ENCODE measurements at regions not wholly inside any gene's neighbourhood (a gene's known extent, or its start where the extent isn't known, plus 50 kb on each side); places are given as distances from the start of the nearest gene placed in this dataset.
"Not testable (repeated sequence)": the region's sequence is repeated elsewhere in the genome, so short reads cannot be mapped to it uniquely, and the experiment has no call there.

- in situ Hi-C loops (cut with MboI): no loop called here
- DNase-seq: peak; percentile 6
- peaks cover 5% of the 10 kb centered on the region; the same call in 1 of the 2 replicates for H3K4me1 ChIP-seq (ENCODE audit: insufficient read depth)
- no peak overlapping the region for H3K4me3 ChIP-seq
- H3K9me2 ChIP-seq (ENCODE audit: insufficient read depth): no peaks in the 10 kb centered on the region
- H3K4me2 ChIP-seq (ENCODE audit: unreplicated experiment): no peak overlapping the region
- no peaks in the 10 kb centered on the region for H3K27me3 ChIP-seq (replicated peaks; ENCODE audit: insufficient read depth)
- no peaks in the 10 kb centered on the region for H3K79me2 ChIP-seq (ENCODE audit: insufficient read depth)
- H3F3A ChIP-seq (ENCODE audit: insufficient read depth): no peaks in the 10 kb centered on the region
- no peak overlapping the region for H2AFZ ChIP-seq
- no peak overlapping the region for H3K27ac ChIP-seq
- no peaks in the 10 kb centered on the region for H4K20me1 ChIP-seq (ENCODE audit: insufficient read depth)
- TF ChIP-seq EZH2phosphoT487 (IDR thresholded peaks at IDR 0.05; ENCODE audit: insufficient read depth, low read depth) (no peak), EZH2 (IDR thresholded peaks at IDR 0.05; ENCODE audit: insufficient read depth, poor library complexity, severe bottlenecking) (no peak)
- no peaks in the 10 kb centered on the region for H3K36me3 ChIP-seq (ENCODE audit: low read depth)
- 45 to 47% methylated on average over 10 of the region's 10 CpGs for WGBS, 2 experiments (ENCODE audit: low coverage in 1 of 2, low lambda C conversion rate in 2 of 2, missing lambda C conversion rate in 2 of 2)
- H3K9ac ChIP-seq: no peak overlapping the region
- no peaks in the 10 kb centered on the region for H3K9me3 ChIP-seq (ENCODE audit: low read depth)
Observed at GRCh38 chr6:84882768-84883766, 118.7 kb upstream of the TBX18 start.

- H3K27me3 ChIP-seq (replicated peaks; ENCODE audit: insufficient read depth); H3F3A ChIP-seq (ENCODE audit: insufficient read depth); DNase-seq; H3K4me1 ChIP-seq (ENCODE audit: insufficient read depth); H3K27ac ChIP-seq; H2AFZ ChIP-seq; H3K79me2 ChIP-seq (ENCODE audit: insufficient read depth); H3K9ac ChIP-seq; H3K9me3 ChIP-seq (ENCODE audit: low read depth); H4K20me1 ChIP-seq (ENCODE audit: insufficient read depth); H3K36me3 ChIP-seq (ENCODE audit: low read depth); H3K4me3 ChIP-seq; in situ Hi-C loops (cut with MboI); H3K4me2 ChIP-seq (ENCODE audit: unreplicated experiment); H3K9me2 ChIP-seq (ENCODE audit: insufficient read depth): not testable (repeated sequence)
Observed at GRCh38 chr6:84879385-84879784, 115.0 kb upstream of the TBX18 start.

GRCh38 chr6:84877515-84878210 lies 113.3 kb upstream of the TBX18 start:
- H3K79me2 ChIP-seq (ENCODE audit: insufficient read depth): no peaks in the 10 kb centered on the region
- no peak overlapping the region for H3K4me3 ChIP-seq
- H3F3A ChIP-seq (ENCODE audit: insufficient read depth): no peaks in the 10 kb centered on the region
- H4K20me1 ChIP-seq (ENCODE audit: insufficient read depth): no peaks in the 10 kb centered on the region
- H3K36me3 ChIP-seq (ENCODE audit: low read depth): no peaks in the 10 kb centered on the region
- in situ Hi-C loops (cut with MboI): no loop called here
- H3K9me2 ChIP-seq (ENCODE audit: insufficient read depth): no peaks in the 10 kb centered on the region
- H3K9me3 ChIP-seq (ENCODE audit: low read depth): no peaks in the 10 kb centered on the region
- H3K4me1 ChIP-seq (ENCODE audit: insufficient read depth): no peaks in the 10 kb centered on the region
- no peak overlapping the region for H3K9ac ChIP-seq
- WGBS, 2 experiments (ENCODE audit: low coverage in 1 of 2, low lambda C conversion rate in 2 of 2, missing lambda C conversion rate in 2 of 2): 67 to 72% methylated on average over 3 of the region's 3 CpGs
- no peak overlapping the region for H3K27ac ChIP-seq
- TF ChIP-seq EZH2 (IDR thresholded peaks at IDR 0.05; ENCODE audit: insufficient read depth, poor library complexity, severe bottlenecking) (no peak), EZH2phosphoT487 (IDR thresholded peaks at IDR 0.05; ENCODE audit: insufficient read depth, low read depth) (no peak)
- no peak overlapping the region for H2AFZ ChIP-seq
- no peaks in the 10 kb centered on the region for H3K27me3 ChIP-seq (replicated peaks; ENCODE audit: insufficient read depth)
- no peak overlapping the region for H3K4me2 ChIP-seq (ENCODE audit: unreplicated experiment)
- DNase-seq: no peak

GRCh38 chr6:84876723-84877514 lies 112.5 kb upstream of the TBX18 start:
- Histone ChIP-seq H2AFZ (no peak overlapping the region), H3K9me2 (ENCODE audit: insufficient read depth) (no peaks in the 10 kb centered on the region), H3K4me1 (ENCODE audit: insufficient read depth) (no peaks in the 10 kb centered on the region), H3K79me2 (ENCODE audit: insufficient read depth) (no peaks in the 10 kb centered on the region), H3K4me2 (ENCODE audit: unreplicated experiment) (no peak overlapping the region), H3K9ac (no peak overlapping the region), H3K36me3 (ENCODE audit: low read depth) (no peaks in the 10 kb centered on the region), H3K4me3 (no peak overlapping the region), H3K27me3 (replicated peaks; ENCODE audit: insufficient read depth) (no peaks in the 10 kb centered on the region), H3K9me3 (ENCODE audit: low read depth) (no peaks in the 10 kb centered on the region), H3F3A (ENCODE audit: insufficient read depth) (no peaks in the 10 kb centered on the region), H3K27ac (no peak overlapping the region), H4K20me1 (ENCODE audit: insufficient read depth) (no peaks in the 10 kb centered on the region)
- in situ Hi-C loops (cut with MboI): no loop called here
- WGBS, 2 experiments (ENCODE audit: low coverage in 1 of 2, low lambda C conversion rate in 2 of 2, missing lambda C conversion rate in 2 of 2): 81 to 93% methylated on average over 2 of the region's 2 CpGs
- TF ChIP-seq EZH2 (IDR thresholded peaks at IDR 0.05; ENCODE audit: insufficient read depth, poor library complexity, severe bottlenecking) (no peak), EZH2phosphoT487 (IDR thresholded peaks at IDR 0.05; ENCODE audit: insufficient read depth, low read depth) (no peak)
- no peak for DNase-seq
